ENCODE measurements at regions not wholly inside any gene's neighbourhood (a gene's known extent, or its start where the extent isn't known, plus 50 kb on each side); places are given as distances from the start of the nearest gene placed in this dataset.

DNA sequence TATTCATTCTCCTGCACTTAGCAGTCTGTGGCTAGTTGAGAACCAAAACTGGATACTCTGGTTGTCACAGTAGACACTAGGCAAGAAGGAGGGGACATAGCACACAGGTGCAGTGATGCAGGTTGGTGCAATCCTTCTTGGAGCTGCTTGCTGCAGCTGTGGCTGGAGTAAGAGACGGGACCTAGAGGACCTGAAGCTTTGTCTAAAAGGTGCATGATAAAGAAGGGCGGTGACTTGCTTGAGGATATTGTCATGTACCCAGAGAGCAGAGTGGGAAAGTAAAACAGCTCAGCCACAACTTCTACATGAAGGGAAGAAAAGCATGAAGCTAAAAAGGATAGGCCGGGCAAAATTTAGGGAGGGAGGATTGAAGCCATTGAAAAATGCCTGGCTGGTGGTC is 304.1 kb upstream of the KIRREL3 start:
- in situ Hi-C loops (cut with HindIII; ENCODE audit: low sequenced_read_pairs) = no loop called here

DNA sequence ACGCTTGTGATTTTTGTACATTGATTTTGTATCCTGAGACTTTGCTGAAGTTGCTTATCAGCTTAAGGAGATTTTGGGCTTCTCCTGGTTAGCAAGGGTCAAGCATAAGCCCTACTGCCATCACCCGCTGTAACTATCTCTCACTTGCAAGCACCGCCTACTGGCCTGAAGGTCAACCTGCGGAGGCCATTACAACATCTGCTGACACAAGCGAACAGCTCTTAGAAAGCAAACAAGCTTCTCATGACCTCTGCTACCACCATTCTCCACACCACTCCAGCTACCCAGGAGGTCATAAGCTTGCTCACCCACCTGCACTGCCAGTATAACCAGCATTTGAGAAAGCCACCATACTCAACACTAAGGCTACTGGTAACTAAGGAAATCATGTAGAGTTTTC is 288.4 kb upstream of the KIRREL3 start:
- in situ Hi-C loops (cut with HindIII; ENCODE audit: low sequenced_read_pairs) = no loop called here

DNA sequence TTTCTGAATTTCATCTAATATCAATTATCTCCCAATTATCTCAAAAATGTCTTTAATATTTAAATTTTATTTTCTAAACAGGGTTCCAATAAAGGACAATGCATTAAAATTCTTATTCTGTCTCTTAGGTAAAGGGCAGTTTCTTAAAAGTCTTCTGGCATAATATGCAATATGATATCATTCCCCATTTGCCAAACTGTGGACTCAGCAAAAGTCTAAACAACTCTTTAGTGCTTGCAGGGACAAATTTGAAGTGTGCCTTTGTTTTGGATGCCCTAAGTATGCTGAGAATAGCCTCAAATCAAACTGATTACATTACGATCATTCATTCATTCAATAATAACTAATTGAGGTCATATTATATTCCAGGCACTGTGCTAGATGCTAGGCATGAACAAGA is 281.0 kb upstream of the KIRREL3 start:
- in situ Hi-C loops (cut with HindIII; ENCODE audit: low sequenced_read_pairs) = no loop called here

DNA sequence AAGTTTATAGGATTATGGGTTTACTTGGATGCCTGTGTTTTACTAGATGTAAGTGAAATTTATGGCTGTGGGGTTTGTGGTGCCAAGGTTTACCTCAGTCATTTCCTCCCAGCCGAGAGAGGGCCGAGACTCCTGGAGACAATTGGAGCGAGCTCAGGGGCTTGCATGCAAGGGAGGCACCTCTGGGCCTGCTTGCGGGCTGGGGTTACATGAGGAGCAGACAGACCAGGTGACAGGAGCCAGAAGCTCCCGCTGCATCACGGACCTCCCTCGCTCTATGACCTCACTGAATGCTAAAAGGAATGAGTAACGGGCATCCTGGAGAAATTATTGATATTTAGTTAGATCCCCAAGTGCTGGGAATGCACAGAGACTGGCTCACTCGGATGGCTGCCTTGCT is 275.2 kb upstream of the KIRREL3 start:
- in situ Hi-C loops (cut with HindIII; ENCODE audit: low sequenced_read_pairs) = no loop called here

DNA sequence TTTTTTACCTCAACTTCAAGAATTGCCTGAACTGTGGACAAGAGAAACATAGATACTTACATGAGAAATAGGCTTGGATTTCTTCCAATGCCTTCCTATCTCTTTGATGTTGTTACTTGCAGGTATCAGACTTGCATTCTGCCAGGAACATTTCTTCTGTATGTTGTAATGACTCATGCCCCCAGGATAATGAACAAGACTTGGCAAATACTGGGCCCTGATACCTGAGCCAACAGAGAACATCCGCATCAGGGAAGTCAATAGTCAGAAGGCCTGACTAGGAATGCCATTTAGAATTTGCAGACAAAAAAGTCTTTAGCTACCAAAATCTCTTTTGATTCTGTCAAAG is 273.7 kb upstream of the KIRREL3 start:
- in situ Hi-C loops (cut with HindIII; ENCODE audit: low sequenced_read_pairs) = no loop called here

DNA sequence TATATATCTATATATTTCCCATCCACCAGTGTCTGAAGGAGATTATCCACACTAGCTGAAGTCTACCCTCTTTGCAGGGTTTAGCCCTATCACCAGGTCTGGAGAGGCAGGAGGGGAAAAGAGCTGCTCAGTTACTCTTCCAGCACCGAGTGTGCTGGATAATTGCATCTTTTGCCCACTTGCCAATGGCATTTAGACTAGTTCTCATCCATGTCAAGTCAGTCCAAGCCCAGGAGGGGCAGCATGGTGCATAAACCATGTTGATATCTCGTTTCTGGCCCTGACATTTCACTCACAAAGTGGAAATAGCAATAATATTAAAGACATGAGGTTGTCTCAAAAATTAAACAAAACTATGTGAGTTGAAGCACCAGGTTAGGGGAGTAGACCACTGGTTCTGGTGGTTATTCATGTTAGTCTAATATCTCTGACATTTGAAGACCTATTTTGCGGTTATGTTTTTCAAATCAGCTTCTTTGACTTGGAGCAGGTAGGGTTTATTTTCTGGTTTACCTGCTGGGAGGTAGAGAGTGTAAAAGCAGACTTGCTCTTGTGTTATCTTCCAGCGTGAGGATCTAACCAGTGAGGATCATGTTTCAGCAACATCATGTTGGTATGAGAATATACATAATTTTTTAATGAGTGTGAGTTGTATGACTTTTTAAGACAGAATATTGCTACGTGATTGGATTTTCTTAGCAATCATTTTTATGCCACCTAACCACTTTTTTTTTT is 273.2 kb upstream of the KIRREL3 start:
- in situ Hi-C loops (cut with HindIII; ENCODE audit: low sequenced_read_pairs) = no loop called here

DNA sequence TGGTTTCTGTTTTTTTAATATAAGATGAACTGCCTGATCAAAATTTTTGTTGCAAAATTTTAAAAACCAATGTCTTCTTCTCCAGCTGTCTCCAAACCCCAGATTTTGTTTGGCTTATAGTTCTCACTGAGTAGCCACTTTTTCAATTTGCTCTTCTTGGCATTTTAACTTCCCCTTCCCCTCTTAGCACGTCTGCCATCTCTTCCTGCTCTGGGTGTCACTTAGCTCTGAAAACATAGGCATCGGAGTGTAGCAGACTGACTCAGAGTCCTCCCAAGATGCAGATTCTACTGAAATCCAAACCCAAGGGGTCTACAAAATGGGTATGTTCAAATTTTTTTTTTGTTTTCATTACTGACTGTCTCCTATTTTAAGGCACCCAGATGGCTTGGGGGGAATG is 270.3 kb upstream of the KIRREL3 start:
- in situ Hi-C loops (cut with HindIII; ENCODE audit: low sequenced_read_pairs) = no loop called here

DNA sequence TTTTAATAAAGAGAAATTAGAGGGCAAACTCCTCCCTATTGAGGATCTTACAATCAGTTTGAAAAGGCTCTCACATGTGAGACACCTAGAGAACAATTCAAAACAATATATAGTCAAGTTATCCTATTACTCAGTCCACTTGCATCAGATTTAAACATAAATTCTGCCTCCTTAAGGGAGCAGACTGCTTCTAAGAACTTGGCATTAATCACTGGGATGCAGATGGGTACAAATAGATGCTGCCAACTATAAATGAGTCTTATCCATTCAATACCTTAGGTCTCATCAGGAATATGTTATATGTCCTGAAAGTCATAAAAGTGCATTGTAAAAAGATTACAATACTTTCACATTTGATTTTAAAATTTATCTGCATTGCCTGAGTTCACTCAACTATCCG is 269.3 kb upstream of the KIRREL3 start:
- in situ Hi-C loops (cut with HindIII; ENCODE audit: low sequenced_read_pairs) = no loop called here

DNA sequence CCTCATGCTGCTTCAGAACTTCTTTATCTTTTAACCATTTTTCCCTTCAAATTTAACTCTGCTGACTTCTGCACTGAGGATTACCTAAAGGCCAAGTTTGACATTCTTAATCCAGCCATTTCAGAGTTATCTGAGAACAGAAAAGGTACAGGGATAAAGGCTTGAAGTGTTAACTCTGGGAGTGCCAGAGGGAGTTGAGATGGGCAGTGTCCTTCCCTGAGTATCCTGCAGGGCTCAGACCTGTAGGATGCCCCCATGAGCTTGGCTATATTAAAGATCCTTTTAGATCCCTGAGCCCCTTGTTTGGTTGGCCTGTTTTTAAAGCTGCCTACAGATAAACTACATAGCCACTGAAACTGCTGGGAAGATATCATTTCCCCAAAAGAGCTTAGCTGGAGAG is 268.4 kb upstream of the KIRREL3 start:
- in situ Hi-C loops (cut with HindIII; ENCODE audit: low sequenced_read_pairs) = no loop called here

DNA sequence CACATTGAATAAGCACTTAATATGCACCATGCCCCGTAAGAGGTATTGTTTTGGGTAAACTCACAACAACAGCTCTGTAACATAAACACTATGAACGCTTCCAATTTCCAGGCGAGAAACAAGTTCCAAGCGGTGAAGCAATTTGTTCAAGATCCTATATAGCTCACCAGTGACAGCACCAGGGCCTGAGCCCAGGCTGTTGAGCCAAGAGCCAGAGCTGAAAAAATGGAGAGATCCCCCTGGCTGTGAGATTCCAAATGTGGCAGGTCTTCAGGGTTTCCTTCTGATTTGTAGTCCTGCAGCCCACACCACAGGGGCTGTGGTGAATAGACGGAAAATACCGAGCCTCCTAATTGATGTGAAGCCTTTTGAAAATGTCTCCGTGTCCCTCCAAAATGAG is 268.0 kb upstream of the KIRREL3 start:
- in situ Hi-C loops (cut with HindIII; ENCODE audit: low sequenced_read_pairs) = no loop called here

DNA sequence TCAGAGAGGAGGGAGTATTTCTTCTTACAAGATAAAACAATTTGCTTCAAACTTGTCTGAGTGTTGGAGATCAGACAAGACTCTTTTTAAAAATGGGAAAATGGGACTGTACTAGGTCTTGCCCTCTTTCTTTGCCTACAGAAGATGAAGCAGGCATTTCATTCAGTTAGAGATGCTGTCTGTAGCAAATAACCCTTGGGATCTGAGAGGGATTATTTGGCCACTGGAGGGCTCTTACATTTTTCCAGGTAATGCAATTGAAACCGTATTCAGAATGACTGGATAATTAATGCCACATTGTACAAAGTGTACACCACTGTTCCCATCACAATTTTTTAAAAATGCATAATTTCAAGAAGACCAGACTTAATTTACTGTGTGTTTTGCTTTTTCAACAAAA is 258.5 kb upstream of the KIRREL3 start:
- in situ Hi-C loops (cut with HindIII; ENCODE audit: low sequenced_read_pairs) = no loop called here

DNA sequence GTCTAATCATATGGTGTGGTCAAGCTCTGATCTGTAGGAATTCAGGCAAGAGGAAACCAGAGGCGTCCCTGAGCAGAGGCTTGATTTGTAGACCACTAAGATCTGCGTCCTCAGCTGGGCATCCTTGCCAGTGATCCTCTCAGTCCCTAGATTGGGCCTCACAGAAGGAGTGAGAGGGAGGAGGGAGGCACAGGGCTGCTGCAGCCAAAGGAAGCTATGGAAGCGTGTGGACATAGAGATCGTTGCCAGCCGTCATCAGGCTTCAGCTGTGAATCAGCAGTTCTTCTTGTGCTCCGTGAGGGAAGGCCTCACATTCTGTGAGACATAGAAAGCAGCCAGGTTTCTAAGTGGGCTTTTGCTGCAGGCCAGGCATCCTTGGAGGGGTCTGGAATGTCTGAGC is 254.6 kb upstream of the KIRREL3 start:
- in situ Hi-C loops (cut with HindIII; ENCODE audit: low sequenced_read_pairs) = no loop called here

DNA sequence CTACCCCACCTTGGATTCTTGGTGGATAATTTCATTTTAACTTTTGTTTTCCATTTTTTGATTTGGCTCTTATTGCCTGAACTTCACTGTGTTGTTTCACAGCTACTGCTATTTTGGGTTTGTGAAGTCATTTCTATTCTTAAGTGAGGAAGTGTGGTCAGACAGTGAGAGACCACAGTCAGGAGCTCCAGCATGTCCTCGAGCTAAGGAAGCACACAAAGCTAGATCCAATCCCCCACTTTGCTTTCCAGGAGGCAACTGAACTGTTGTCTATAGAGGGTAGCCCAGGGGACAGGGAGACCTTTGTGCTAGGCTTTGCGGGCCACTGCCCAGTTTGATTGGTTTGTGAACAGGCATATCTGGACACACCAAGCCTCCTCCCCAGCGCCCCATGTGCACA is 251.8 kb upstream of the KIRREL3 start:
- in situ Hi-C loops (cut with HindIII; ENCODE audit: low sequenced_read_pairs) = no loop called here

DNA sequence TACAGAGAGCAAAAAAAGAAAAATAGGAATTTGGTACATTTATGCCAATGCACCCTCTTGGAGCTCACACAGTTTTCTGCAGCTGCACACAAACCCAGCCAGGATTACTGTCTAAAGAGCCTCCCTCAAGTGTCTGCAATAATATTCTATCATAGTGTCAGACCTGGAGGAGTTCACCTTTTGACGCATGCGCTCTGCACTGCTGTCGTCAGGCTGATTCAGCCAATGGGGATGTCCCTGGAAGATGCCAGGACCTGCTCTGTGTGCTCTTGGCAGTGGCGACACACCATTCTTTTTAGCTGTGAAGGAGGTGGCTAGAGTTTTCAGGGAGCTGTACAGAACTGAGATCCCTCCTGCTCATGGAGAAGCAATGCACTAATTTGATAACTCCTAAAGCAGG is 249.0 kb upstream of the KIRREL3 start:
- in situ Hi-C loops (cut with HindIII; ENCODE audit: low sequenced_read_pairs) = no loop called here

DNA sequence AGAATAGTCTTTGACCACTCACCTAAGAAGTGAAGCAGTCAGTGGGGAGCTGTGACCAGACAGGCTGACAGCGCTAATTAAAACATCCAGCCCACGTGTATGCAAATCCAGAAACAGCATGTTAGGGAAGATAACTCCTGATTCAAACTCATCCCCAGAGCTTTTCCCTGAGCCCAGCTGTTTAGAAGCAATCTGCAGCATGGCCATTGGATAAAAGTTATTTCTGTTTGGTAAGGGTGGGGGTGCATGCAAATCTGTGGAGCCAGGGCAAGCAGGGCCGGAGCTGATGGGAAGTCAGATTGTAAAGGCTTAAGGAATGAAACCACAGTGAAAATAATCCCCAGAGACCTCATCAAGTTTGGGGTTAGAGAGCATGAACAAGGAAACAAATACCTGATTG is 247.9 kb upstream of the KIRREL3 start:
- in situ Hi-C loops (cut with HindIII; ENCODE audit: low sequenced_read_pairs) = no loop called here

DNA sequence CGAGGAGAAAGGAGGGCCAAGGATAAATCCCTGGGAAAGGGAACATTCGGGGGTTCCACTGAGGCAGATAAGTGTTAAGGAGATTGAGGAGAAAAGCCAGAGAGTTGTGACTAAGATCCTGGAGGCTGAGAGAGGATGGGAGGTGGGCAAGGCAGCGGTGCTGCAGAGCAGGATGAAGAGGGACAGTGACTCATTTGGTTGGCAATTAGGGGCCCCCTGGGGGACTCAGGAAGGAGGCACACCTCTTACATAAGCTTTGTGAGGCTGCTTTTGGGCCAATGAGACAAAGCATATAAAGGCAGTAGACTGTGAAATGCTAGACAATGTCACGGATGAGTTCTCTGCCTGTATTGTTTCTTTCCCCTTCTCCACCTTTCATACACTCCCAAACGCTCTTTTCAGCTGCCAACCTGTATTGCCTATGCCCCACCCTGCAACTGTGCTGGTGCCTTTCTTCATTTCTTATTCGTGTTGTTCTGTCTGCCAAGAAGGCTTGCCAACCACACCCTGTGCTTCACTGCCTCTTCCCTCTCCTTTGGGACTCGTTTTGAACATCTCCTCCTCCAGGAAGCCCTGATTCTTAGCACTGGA is 246.8 kb upstream of the KIRREL3 start:
- in situ Hi-C loops (cut with HindIII; ENCODE audit: low sequenced_read_pairs) = no loop called here

DNA sequence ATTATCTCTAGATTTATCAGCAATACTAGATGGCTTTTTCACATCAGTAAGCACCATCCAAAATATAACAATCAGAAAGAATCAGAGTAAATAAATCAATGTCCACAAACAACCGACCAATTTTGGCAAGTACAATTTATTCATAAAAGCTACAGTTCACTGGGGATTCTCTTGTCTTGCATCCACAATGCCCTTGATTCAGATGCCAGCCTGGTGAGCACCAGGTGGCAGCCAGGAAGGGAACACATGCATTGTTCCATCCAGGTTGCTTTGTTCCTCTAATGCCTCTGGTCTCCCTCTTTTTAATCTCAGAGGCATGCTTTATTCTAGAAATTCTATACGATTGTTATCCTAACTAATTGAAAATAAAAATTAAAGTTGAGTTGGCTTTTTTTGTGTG is 242.1 kb upstream of the KIRREL3 start:
- in situ Hi-C loops (cut with HindIII; ENCODE audit: low sequenced_read_pairs) = no loop called here

DNA sequence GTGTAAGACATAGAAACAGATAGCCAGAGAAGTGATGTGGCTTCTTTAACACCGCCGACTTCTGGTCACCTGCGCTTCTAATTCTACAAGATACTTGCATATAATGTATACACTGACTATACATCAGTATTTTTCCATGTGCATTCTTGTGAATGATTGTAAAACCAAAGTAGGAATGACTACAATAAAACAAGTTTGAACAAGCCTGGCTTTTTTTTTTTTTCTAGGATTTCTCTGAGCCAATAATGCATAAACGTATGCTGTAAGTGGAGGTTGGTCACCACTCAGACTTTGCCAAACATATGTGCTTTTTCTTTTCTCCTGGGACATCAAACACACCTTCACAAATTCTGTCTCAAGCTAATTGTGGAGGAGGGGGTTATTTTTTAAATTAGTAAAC is 237.8 kb upstream of the KIRREL3 start:
- in situ Hi-C loops (cut with HindIII; ENCODE audit: low sequenced_read_pairs) = no loop called here

DNA sequence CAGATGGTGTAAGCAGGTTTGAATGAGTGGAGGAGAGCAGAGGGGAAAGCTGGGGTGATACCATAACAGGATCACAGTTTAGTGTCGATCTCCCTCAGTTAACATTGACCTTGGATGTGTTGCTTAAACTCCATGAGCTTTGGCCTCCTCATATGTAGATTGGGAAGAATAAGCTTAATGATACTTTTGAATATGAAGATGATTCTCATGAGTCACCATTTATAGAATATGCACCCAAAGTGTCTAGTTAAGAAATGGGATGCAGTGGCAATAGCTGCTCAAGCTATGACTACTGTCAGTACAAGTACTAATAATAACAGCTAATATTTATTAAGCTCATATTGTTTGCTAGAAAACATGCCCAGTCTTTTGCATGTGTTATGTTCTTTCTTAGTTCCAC is 236.2 kb upstream of the KIRREL3 start:
- in situ Hi-C loops (cut with HindIII; ENCODE audit: low sequenced_read_pairs) = no loop called here

DNA sequence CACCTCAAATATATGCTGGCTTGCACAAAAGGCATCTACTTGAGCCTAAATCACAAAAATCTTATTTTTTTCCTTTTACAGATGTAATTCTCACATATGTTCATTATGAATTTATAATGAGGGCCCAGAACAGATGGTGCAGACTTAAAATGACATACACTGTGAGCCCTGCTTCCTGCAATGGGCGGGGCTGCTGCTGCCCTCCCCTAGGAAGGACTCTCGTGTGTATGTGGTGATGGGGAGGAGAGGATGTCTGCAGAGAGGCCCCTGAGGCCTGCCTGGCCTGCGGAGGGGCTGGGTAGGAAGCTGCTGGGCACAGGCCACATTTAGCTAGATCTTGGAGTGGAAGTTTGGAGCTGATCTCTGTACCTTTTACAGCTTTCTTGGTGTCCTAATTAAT is 233.4 kb upstream of the KIRREL3 start:
- in situ Hi-C loops (cut with HindIII; ENCODE audit: low sequenced_read_pairs) = no loop called here

DNA sequence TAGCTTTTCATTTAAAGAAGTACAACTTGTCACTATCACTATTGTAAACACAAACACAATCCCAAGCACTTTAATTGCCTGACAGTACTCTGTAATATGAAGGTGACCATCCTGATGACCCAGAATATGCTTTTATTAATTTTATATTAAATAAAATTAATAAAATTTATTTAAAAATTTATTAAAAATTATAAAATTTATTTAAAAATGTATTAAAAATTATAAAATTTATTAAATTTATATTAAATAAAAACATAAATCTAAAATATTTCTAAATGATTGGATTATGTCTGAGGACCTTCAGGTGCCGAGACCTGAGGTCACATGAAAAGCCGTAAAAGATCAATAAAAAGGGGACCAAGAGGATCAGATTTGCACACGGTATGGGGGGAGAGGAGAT is 229.8 kb upstream of the KIRREL3 start:
- in situ Hi-C loops (cut with HindIII; ENCODE audit: low sequenced_read_pairs) = no loop called here

DNA sequence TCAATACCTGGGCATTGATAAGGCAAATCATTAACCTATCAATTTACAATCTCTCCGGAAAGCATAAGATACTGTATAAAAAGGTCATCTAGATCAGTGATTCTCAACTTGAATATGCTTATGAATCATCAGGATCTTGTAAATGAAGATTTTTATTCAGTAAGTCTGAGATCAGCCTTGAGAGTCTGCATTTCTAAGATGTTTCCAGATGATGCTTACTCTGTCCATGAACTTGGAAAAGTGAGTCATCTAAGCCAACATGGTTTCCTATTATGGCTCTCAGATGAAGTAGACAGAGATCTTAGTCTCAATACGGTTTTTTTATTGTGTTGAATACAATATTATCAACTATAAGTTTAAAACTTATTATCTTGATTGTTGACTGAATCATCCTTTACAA is 226.4 kb upstream of the KIRREL3 start:
- in situ Hi-C loops (cut with HindIII; ENCODE audit: low sequenced_read_pairs) = no loop called here

DNA sequence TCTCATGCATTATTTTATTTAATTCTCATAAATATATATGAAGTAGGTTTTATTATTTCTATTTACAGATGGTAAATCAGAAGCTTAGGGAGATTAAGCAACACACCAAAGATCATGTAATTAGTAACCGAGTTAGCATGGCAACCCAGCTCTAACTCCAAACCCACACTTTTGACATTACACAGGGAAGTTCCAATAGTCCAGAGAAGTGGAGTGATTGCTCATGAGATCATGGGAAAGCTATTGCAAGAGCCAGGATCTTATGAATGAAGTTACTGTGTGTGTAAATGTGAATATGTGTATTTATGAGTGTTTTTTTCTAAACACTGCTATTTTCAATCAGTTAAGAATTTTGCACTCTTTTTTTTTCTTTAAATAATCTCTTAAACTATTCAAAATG is 225.8 kb upstream of the KIRREL3 start:
- in situ Hi-C loops (cut with HindIII; ENCODE audit: low sequenced_read_pairs) = no loop called here

All from DLD1 (cell line).